Dendritic cell treated with granulocyte-macrophage colony-stimulating factor and Interleukin-4, amounts not matched to agents 40 ng/mL and 50 ng/mL, for 4 days (primary cell): ENCODE measurements at regions not wholly inside any gene's neighbourhood (a gene's known extent, or its start where the extent isn't known, plus 50 kb on each side); places are given as distances from the start of the nearest gene placed in this dataset.

Experiments
- H3K27ac Mint-ChIP-seq: one replicate; pipeline ENCODE4 v1.8.0; 2022; ENCODE audit warnings: mild to moderate bottlenecking, mixed read lengths
- H3K27me3 Mint-ChIP-seq: one replicate; pipeline ENCODE4 v1.8.0; 2022; ENCODE audit warnings: mild to moderate bottlenecking, mixed read lengths
- H3K36me3 Mint-ChIP-seq: one replicate; pipeline ENCODE4 v1.8.0; 2022; ENCODE audit warnings: low read depth, mixed read lengths
- H3K4me1 Mint-ChIP-seq: one replicate; pipeline ENCODE4 v1.8.0; 2022; ENCODE audit warnings: low read depth, mixed read lengths
- H3K4me3 Mint-ChIP-seq: one replicate; pipeline ENCODE4 v1.8.0; 2022; ENCODE audit warnings: mild to moderate bottlenecking, moderate library complexity, mixed read lengths
- H3K9me3 Mint-ChIP-seq: one replicate; pipeline ENCODE4 v1.8.0; 2022; ENCODE audit warnings: mixed read lengths
- intact Hi-C: fragments of 100-400 bp; cut with micrococcal nuclease; formaldehyde crosslinking; loops from one replicate; pipeline ENCODE4 v1.15.0; 2022

- Mint-ChIP-seq H3K27ac (no peak overlapping the region), H3K4me1 (no peaks in the 10 kb centered on the region), H3K9me3 (peaks cover 82% of the 10 kb centered on the region), H3K36me3 (no peaks in the 10 kb centered on the region), H3K4me3 (no peak overlapping the region), H3K27me3 (no peaks in the 10 kb centered on the region)
- intact Hi-C loops: no loop called here
Measured at GRCh38 chr11:97367406-97368083, 977.7 kb downstream of the JRKL start.

- intact Hi-C loops: no loop called here
- no peaks in the 10 kb centered on the region for H3K9me3 Mint-ChIP-seq
- H3K4me3 Mint-ChIP-seq: no peak overlapping the region
- no peaks in the 10 kb centered on the region for H3K4me1 Mint-ChIP-seq
- H3K27ac Mint-ChIP-seq: no peak overlapping the region
- H3K36me3 Mint-ChIP-seq: no peaks in the 10 kb centered on the region
- H3K27me3 Mint-ChIP-seq: no peaks in the 10 kb centered on the region
Measured at GRCh38 chr11:97389270-97389669, 999.5 kb downstream of the JRKL start.

GRCh38 chr11:97398246-97398645 lies 1008.4 kb downstream of the JRKL start:
- Mint-ChIP-seq H3K4me1 (no peaks in the 10 kb centered on the region), H3K4me3 (no peak overlapping the region), H3K9me3 (peaks cover 30% of the 10 kb centered on the region), H3K27me3 (no peaks in the 10 kb centered on the region), H3K27ac (no peak overlapping the region), H3K36me3 (no peaks in the 10 kb centered on the region)
- intact Hi-C loops: no loop called here

GRCh38 chr11:97409141-97409540 lies 1019.3 kb downstream of the JRKL start:
- no peak overlapping the region for H3K4me3 Mint-ChIP-seq
- intact Hi-C loops: no loop called here
- no peaks in the 10 kb centered on the region for H3K4me1 Mint-ChIP-seq
- no peaks in the 10 kb centered on the region for H3K27me3 Mint-ChIP-seq
- peaks cover 65% of the 10 kb centered on the region for H3K9me3 Mint-ChIP-seq
- no peaks in the 10 kb centered on the region for H3K36me3 Mint-ChIP-seq
- no peak overlapping the region for H3K27ac Mint-ChIP-seq

- H3K27ac Mint-ChIP-seq: no peak overlapping the region
- no peaks in the 10 kb centered on the region for H3K36me3 Mint-ChIP-seq
- no peaks in the 10 kb centered on the region for H3K4me1 Mint-ChIP-seq
- intact Hi-C loops: no loop called here
- H3K27me3 Mint-ChIP-seq: no peaks in the 10 kb centered on the region
- peaks cover 35% of the 10 kb centered on the region for H3K9me3 Mint-ChIP-seq
- no peak overlapping the region for H3K4me3 Mint-ChIP-seq
Measured at GRCh38 chr11:97414801-97415200, 1025.0 kb downstream of the JRKL start.

GRCh38 chr11:97419729-97420128 lies 1029.9 kb downstream of the JRKL start:
- Mint-ChIP-seq H3K27ac (no peak overlapping the region), H3K36me3 (no peaks in the 10 kb centered on the region), H3K4me1 (no peaks in the 10 kb centered on the region), H3K27me3 (no peaks in the 10 kb centered on the region), H3K9me3 (peaks cover 22% of the 10 kb centered on the region), H3K4me3 (no peak overlapping the region)
- intact Hi-C loops: no loop called here

- H3K36me3 Mint-ChIP-seq: no peaks in the 10 kb centered on the region
- no peaks in the 10 kb centered on the region for H3K27me3 Mint-ChIP-seq
- no peak overlapping the region for H3K4me3 Mint-ChIP-seq
- no peaks in the 10 kb centered on the region for H3K4me1 Mint-ChIP-seq
- intact Hi-C loops: no loop called here
- H3K9me3 Mint-ChIP-seq: no peaks in the 10 kb centered on the region
- no peak overlapping the region for H3K27ac Mint-ChIP-seq
Measured at GRCh38 chr11:97428247-97428790, 1038.5 kb downstream of the JRKL start.

- Mint-ChIP-seq H3K27me3 (no peaks in the 10 kb centered on the region), H3K36me3 (no peaks in the 10 kb centered on the region), H3K27ac (no peak overlapping the region), H3K9me3 (no peaks in the 10 kb centered on the region), H3K4me1 (no peaks in the 10 kb centered on the region), H3K4me3 (no peak overlapping the region)
- intact Hi-C loops: no loop called here
Measured at GRCh38 chr11:97430877-97431276, 1041.1 kb downstream of the JRKL start.

- Mint-ChIP-seq H3K36me3 (no peaks in the 10 kb centered on the region), H3K27me3 (no peaks in the 10 kb centered on the region), H3K4me3 (no peak overlapping the region), H3K27ac (no peak overlapping the region), H3K9me3 (no peaks in the 10 kb centered on the region), H3K4me1 (no peaks in the 10 kb centered on the region)
- intact Hi-C loops: no loop called here
Measured at GRCh38 chr11:97432926-97433325, 1043.1 kb downstream of the JRKL start.

GRCh38 chr11:97445561-97445960 lies 1055.7 kb downstream of the JRKL start:
- no peaks in the 10 kb centered on the region for H3K27me3 Mint-ChIP-seq
- intact Hi-C loops: no loop called here
- H3K36me3 Mint-ChIP-seq: no peaks in the 10 kb centered on the region
- no peak overlapping the region for H3K27ac Mint-ChIP-seq
- no peak overlapping the region for H3K4me3 Mint-ChIP-seq
- no peaks in the 10 kb centered on the region for H3K4me1 Mint-ChIP-seq
- peaks cover 8% of the 10 kb centered on the region for H3K9me3 Mint-ChIP-seq

- H3K27me3 Mint-ChIP-seq: no peaks in the 10 kb centered on the region
- H3K9me3 Mint-ChIP-seq: peaks cover 6% of the 10 kb centered on the region
- no peaks in the 10 kb centered on the region for H3K36me3 Mint-ChIP-seq
- H3K4me3 Mint-ChIP-seq: no peak overlapping the region
- no peak overlapping the region for H3K27ac Mint-ChIP-seq
- no peaks in the 10 kb centered on the region for H3K4me1 Mint-ChIP-seq
- intact Hi-C loops: no loop called here
Measured at GRCh38 chr11:97451441-97451840, 1061.6 kb downstream of the JRKL start.

GRCh38 chr11:97454988-97455387 lies 1065.2 kb downstream of the JRKL start:
- no peaks in the 10 kb centered on the region for H3K36me3 Mint-ChIP-seq
- peaks cover 5% of the 10 kb centered on the region for H3K9me3 Mint-ChIP-seq
- intact Hi-C loops: no loop called here
- H3K4me3 Mint-ChIP-seq: no peak overlapping the region
- no peak overlapping the region for H3K27ac Mint-ChIP-seq
- no peaks in the 10 kb centered on the region for H3K4me1 Mint-ChIP-seq
- no peaks in the 10 kb centered on the region for H3K27me3 Mint-ChIP-seq

- Mint-ChIP-seq H3K4me1 (no peaks in the 10 kb centered on the region), H3K27me3 (no peaks in the 10 kb centered on the region), H3K4me3 (no peak overlapping the region), H3K9me3 (peaks cover 54% of the 10 kb centered on the region), H3K27ac (no peak overlapping the region), H3K36me3 (no peaks in the 10 kb centered on the region)
- intact Hi-C loops: no loop called here
Measured at GRCh38 chr11:97460091-97460490, 1070.3 kb downstream of the JRKL start.

- Mint-ChIP-seq H3K27me3 (no peaks in the 10 kb centered on the region), H3K4me1 (no peaks in the 10 kb centered on the region), H3K4me3 (no peak overlapping the region), H3K9me3 (peaks cover 59% of the 10 kb centered on the region), H3K36me3 (no peaks in the 10 kb centered on the region), H3K27ac (no peak overlapping the region)
- intact Hi-C loops: no loop called here
Measured at GRCh38 chr11:97461044-97461880, 1071.4 kb downstream of the JRKL start.
